ENCODE measurements at regions not wholly inside any gene's neighbourhood (a gene's known extent, or its start where the extent isn't known, plus 50 kb on each side); places are given as distances from the start of the nearest gene placed in this dataset.
A peak's percentile ranks its signal among the peaks of the same experiment; 100 is the strongest.

GRCh38 chr4:15162465-15163283, 160.4 kb downstream of the CPEB2 start:
- no peak overlapping the region for H3K27ac ChIP-seq (ENCODE audit: low read depth, low read length)
- peaks cover 1% of the 10 kb centered on the region for H3K9me3 Mint-ChIP-seq (ENCODE audit: unreplicated experiment)
- H3K79me2 ChIP-seq (ENCODE audit: insufficient read depth, low read length), result no peaks in the 10 kb centered on the region
- TF ChIP-seq CTCF (IDR thresholded peaks at IDR 0.05; ENCODE audit: insufficient read depth, low read depth, low read length), result peak; percentile 50
- TF ChIP-seq EZH2 (IDR thresholded peaks at IDR 0.05; ENCODE audit: insufficient read depth, low read length), result no peak
- H3K4me3 ChIP-seq (ENCODE audit: insufficient read depth, low read depth, low read length), result no peak overlapping the region
- H3K4me2 ChIP-seq (ENCODE audit: low read length), result no peak overlapping the region
- no peaks in the 10 kb centered on the region for H3K4me1 ChIP-seq (ENCODE audit: insufficient read depth, low read length)
- no peak overlapping the region for H3K9ac ChIP-seq (ENCODE audit: low read length)
- no peak for FAIRE-seq
- no peaks in the 10 kb centered on the region for H3K27me3 Mint-ChIP-seq (ENCODE audit: low read depth, unreplicated experiment)
- H3K36me3 ChIP-seq (ENCODE audit: insufficient read depth, low read length), result no peaks in the 10 kb centered on the region
- no peaks in the 10 kb centered on the region for H4K20me1 ChIP-seq (ENCODE audit: insufficient read depth, low read length)
- H3K27me3 ChIP-seq (ENCODE audit: insufficient read depth, low read length), result no peaks in the 10 kb centered on the region
- H3K36me3 Mint-ChIP-seq (ENCODE audit: low read depth, unreplicated experiment), result no peaks in the 10 kb centered on the region
- DNase-seq (ENCODE audit: low read depth), result no peak
- H2AFZ ChIP-seq (ENCODE audit: low read depth, low read length), result no peak overlapping the region
- peaks cover 13% of the 10 kb centered on the region for H3K4me1 Mint-ChIP-seq (ENCODE audit: low read depth, unreplicated experiment)
- H3K9me3 ChIP-seq (ENCODE audit: insufficient read depth, low read depth, low read length), result no peaks in the 10 kb centered on the region
- H3K4me3 Mint-ChIP-seq (ENCODE audit: unreplicated experiment), result no peak overlapping the region
- H3K27ac Mint-ChIP-seq (ENCODE audit: unreplicated experiment), result peak overlapping the region; percentile 67

- Histone ChIP-seq H4K20me1 (ENCODE audit: insufficient read depth, low read length) (no peaks in the 10 kb centered on the region), H3K4me1 (ENCODE audit: insufficient read depth, low read length) (no peaks in the 10 kb centered on the region), H3K4me2 (ENCODE audit: low read length) (no peak overlapping the region), H3K27me3 (ENCODE audit: insufficient read depth, low read length) (no peaks in the 10 kb centered on the region), H3K27ac (ENCODE audit: low read depth, low read length) (no peak overlapping the region), H3K36me3 (ENCODE audit: insufficient read depth, low read length) (no peaks in the 10 kb centered on the region), H3K9me3 (ENCODE audit: insufficient read depth, low read depth, low read length) (no peaks in the 10 kb centered on the region), H3K9ac (ENCODE audit: low read length) (no peak overlapping the region), H3K4me3 (ENCODE audit: insufficient read depth, low read depth, low read length) (no peak overlapping the region), H2AFZ (ENCODE audit: low read depth, low read length) (no peak overlapping the region), H3K79me2 (ENCODE audit: insufficient read depth, low read length) (no peaks in the 10 kb centered on the region)
- no peak for FAIRE-seq
- TF ChIP-seq CTCF (IDR thresholded peaks at IDR 0.05; ENCODE audit: insufficient read depth, low read depth, low read length), result no peak
- no peak for TF ChIP-seq EZH2 (IDR thresholded peaks at IDR 0.05; ENCODE audit: insufficient read depth, low read length)
- Mint-ChIP-seq H3K27ac (ENCODE audit: unreplicated experiment) (peak overlapping the region; percentile 22), H3K36me3 (ENCODE audit: low read depth, unreplicated experiment) (no peaks in the 10 kb centered on the region), H3K4me1 (ENCODE audit: low read depth, unreplicated experiment) (peaks cover 13% of the 10 kb centered on the region), H3K4me3 (ENCODE audit: unreplicated experiment) (no peak overlapping the region), H3K9me3 (ENCODE audit: unreplicated experiment) (peaks cover 1% of the 10 kb centered on the region), H3K27me3 (ENCODE audit: low read depth, unreplicated experiment) (no peaks in the 10 kb centered on the region)
- DNase-seq (ENCODE audit: low read depth), result peak; percentile 45
These were observed 161.0 kb downstream of the CPEB2 start for GRCh38 chr4:15163284-15163645.

GRCh38 chr4:15164571-15164970, 162.3 kb downstream of the CPEB2 start:
- Histone ChIP-seq H3K79me2 (ENCODE audit: insufficient read depth, low read length) (no peaks in the 10 kb centered on the region), H3K4me1 (ENCODE audit: insufficient read depth, low read length) (no peaks in the 10 kb centered on the region), H3K4me3 (ENCODE audit: insufficient read depth, low read depth, low read length) (no peak overlapping the region), H2AFZ (ENCODE audit: low read depth, low read length) (no peak overlapping the region), H3K27ac (ENCODE audit: low read depth, low read length) (no peak overlapping the region), H3K36me3 (ENCODE audit: insufficient read depth, low read length) (no peaks in the 10 kb centered on the region), H3K9ac (ENCODE audit: low read length) (no peak overlapping the region), H3K4me2 (ENCODE audit: low read length) (no peak overlapping the region), H3K9me3 (ENCODE audit: insufficient read depth, low read depth, low read length) (no peaks in the 10 kb centered on the region), H4K20me1 (ENCODE audit: insufficient read depth, low read length) (no peaks in the 10 kb centered on the region), H3K27me3 (ENCODE audit: insufficient read depth, low read length) (no peaks in the 10 kb centered on the region)
- H3K27ac Mint-ChIP-seq (ENCODE audit: unreplicated experiment), result no peak overlapping the region
- H3K36me3 Mint-ChIP-seq (ENCODE audit: low read depth, unreplicated experiment), result no peaks in the 10 kb centered on the region
- FAIRE-seq, result no peak
- no peak overlapping the region for H3K4me3 Mint-ChIP-seq (ENCODE audit: unreplicated experiment)
- peaks cover 12% of the 10 kb centered on the region for H3K4me1 Mint-ChIP-seq (ENCODE audit: low read depth, unreplicated experiment)
- H3K9me3 Mint-ChIP-seq (ENCODE audit: unreplicated experiment), result peaks cover 1% of the 10 kb centered on the region
- TF ChIP-seq CTCF (IDR thresholded peaks at IDR 0.05; ENCODE audit: insufficient read depth, low read depth, low read length) (no peak), EZH2 (IDR thresholded peaks at IDR 0.05; ENCODE audit: insufficient read depth, low read length) (no peak)
- H3K27me3 Mint-ChIP-seq (ENCODE audit: low read depth, unreplicated experiment), result no peaks in the 10 kb centered on the region
- DNase-seq (ENCODE audit: low read depth), result no peak

All from astrocyte (in vitro differentiated cells and primary cell).